HepG2 (cell line): ENCODE measurements at regions not wholly inside any gene's neighbourhood (a gene's known extent, or its start where the extent isn't known, plus 50 kb on each side); places are given as distances from the start of the nearest gene placed in this dataset.

ENCODE experiments used
- ATAC-seq: fragments of 200-7000 bp; cut with Tn5 transposase; 3 replicates; pipeline ENCODE4 v1.9.1; 2020; ENCODE audit warnings: mild to moderate bottlenecking, moderate library complexity
- BruUV-seq: library from RNA; stranded (reverse); fragments of 400-500 nt; replicated peaks from 2 replicates; lab custom pipeline; 2021; lab: Mats Ljungman, UMichigan
- CTCF ChIA-PET: fragments of 300-600 bp; formaldehyde crosslinking; extraction: SDS; loops from one replicate; lab custom pipeline; 2021; ENCODE audit warnings: low total read pairs, inconsistent platforms, low intra/inter-chr PET ratio; lab: Yijun Ruan, JAX
- POLR2A ChIA-PET: fragments of 350-600 bp; sonication (Branson Sonifier 250); formaldehyde crosslinking; loops from one replicate; lab custom pipeline; 2020; ENCODE audit warnings: antibody characterized with exemption, inconsistent platforms; lab: Yijun Ruan, JAX
- DNase-seq: peaks from one replicate; pipeline ENCODE4 v3.0.0-alpha.2; 2015; ENCODE audit warnings: low spot score
- FAIRE-seq: peaks from 3 replicates; lab custom pipeline; 2011; peaks lifted over from hg19 to GRCh38; lab: Jason Lieb, UNC
- H2AFZ ChIP-seq: one replicate; pipeline ENCODE4 v1.6.1; 2011; ENCODE audit warnings: low read length, inconsistent platforms
- H3K27ac ChIP-seq: fragments of 300-600 bp; 3 replicates; pipeline ENCODE4 v1.8.0; 2011; ENCODE audit warnings: mixed run types, mild to moderate bottlenecking, mixed read lengths, low read length, inconsistent platforms; ENCODE audit not compliant: insufficient read depth; ENCODE audit errors: extremely low read length
- H3K27me3 ChIP-seq, 2 experiments: fragments of 200-600 bp in 1 of 2; 2 replicates in 1 of 2; 3 replicates in 1 of 2; pipeline versions ENCODE4 v1.6.0 to v1.8.0; 2011; ENCODE audit warnings: low read length in 2 of 2, mild to moderate bottlenecking in 2 of 2, moderate library complexity in 2 of 2, inconsistent platforms in 1 of 2; ENCODE audit not compliant: insufficient read depth in 2 of 2, control insufficient read depth in 1 of 2
- H3K36me3 ChIP-seq, 2 experiments: fragments of 200-600 bp in 1 of 2; replicated peaks in 1 of 2; 2 replicates in 1 of 2; 3 replicates in 1 of 2; pipeline versions ENCODE4 v1.5.1 to v1.8.0; 2011; ENCODE audit warnings: low read length in 2 of 2, inconsistent platforms in 1 of 2; ENCODE audit not compliant: insufficient read depth in 2 of 2, control insufficient read depth in 1 of 2
- H3K4me1 ChIP-seq: 2 replicates; pipeline ENCODE4 v1.5.1; 2012; ENCODE audit warnings: low read length, inconsistent platforms; ENCODE audit not compliant: insufficient read depth
- H3K4me2 ChIP-seq: 2 replicates; pipeline ENCODE4 v1.6.0; 2011; ENCODE audit warnings: low read depth, low read length, inconsistent platforms
- H3K4me3 ChIP-seq, 3 experiments: fragments of 200-600 bp in 1 of 3; sonication (generic), shearing (Covaris generic) in 1 of 3; replicated peaks in 1 of 3; 2 replicates each; pipeline ENCODE4 v1.5.1; 2011 to 2016; ENCODE audit warnings: low read length in 3 of 3, inconsistent platforms in 2 of 3, low read depth in 2 of 3, mild to moderate bottlenecking in 2 of 3, control low read depth in 1 of 3, mixed read lengths in 1 of 3; ENCODE audit not compliant: insufficient read depth in 1 of 3
- H3K79me2 ChIP-seq: one replicate; pipeline ENCODE4 v1.6.1; 2011; ENCODE audit warnings: low read length, inconsistent platforms; ENCODE audit not compliant: insufficient read depth
- H3K9ac ChIP-seq: 2 replicates; pipeline ENCODE4 v1.6.0; 2011; ENCODE audit warnings: mild to moderate bottlenecking, low read depth, low read length, inconsistent platforms; ENCODE audit not compliant: insufficient read depth
- H3K9me3 ChIP-seq: 2 replicates; pipeline ENCODE4 v1.5.1; 2012; ENCODE audit warnings: mild to moderate bottlenecking, low read length
- H4K20me1 ChIP-seq: 2 replicates; pipeline ENCODE4 v1.6.0; 2011; ENCODE audit warnings: inconsistent platforms, mild to moderate bottlenecking, low read length, moderate library complexity; ENCODE audit not compliant: insufficient read depth
- DMTF1 ChIP-seq: sonication (generic); formaldehyde crosslinking; IDR thresholded peaks from 2 replicates; pipeline ENCODE4 v1.4.0; 2020; ENCODE audit warnings: mild to moderate bottlenecking, missing genetic modification reagents
- PATZ1 ChIP-seq: sonication (generic); formaldehyde crosslinking; IDR thresholded peaks from 2 replicates; pipeline ENCODE4 v1.4.0; 2020; ENCODE audit warnings: missing genetic modification reagents
- ZNF337 ChIP-seq: sonication (generic); formaldehyde crosslinking; IDR thresholded peaks from 2 replicates; pipeline ENCODE4 v1.5.1; 2020; ENCODE audit warnings: missing genetic modification reagents, low read depth, mild to moderate bottlenecking, borderline replicate concordance
- ZNF354B ChIP-seq: sonication (generic); formaldehyde crosslinking; IDR thresholded peaks from 2 replicates; pipeline ENCODE4 v1.8.0; 2022; ENCODE audit warnings: mild to moderate bottlenecking, missing genetic modification reagents
- ZNF446 ChIP-seq: sonication (generic); formaldehyde crosslinking; IDR thresholded peaks from 2 replicates; pipeline ENCODE4 v1.5.0; 2020; ENCODE audit warnings: mild to moderate bottlenecking, missing genetic modification reagents
- ZNF770 ChIP-seq: sonication (generic); formaldehyde crosslinking; IDR thresholded peaks from 2 replicates; pipeline ENCODE4 v1.5.0; 2020; ENCODE audit warnings: mild to moderate bottlenecking, missing genetic modification reagents
- WGBS: methylation state at CpG from one replicate; pipeline ENCODE4 v1.1.6; 2017; ENCODE audit warnings: low lambda C conversion rate; 5-methylcytosine and 5-hydroxymethylcytosine counted together
- in situ Hi-C: cut with HindIII; loops from 2 replicates; pipeline ENCODE4 v1.10.0; 2017; ENCODE audit warnings: low pct_unique_long_range_greater_than_20kb; ENCODE audit not compliant: extremely low pct_ligation_motif_present
- intact Hi-C: fragments of 100-400 bp; cut with micrococcal nuclease; formaldehyde crosslinking; loops from one replicate; pipeline ENCODE4 v1.10.0; 2022; ENCODE audit not compliant: unreplicated experiment
- TF ChIP-seq, protein P1 (sequence below): sonication (generic); formaldehyde crosslinking; IDR thresholded peaks from 2 replicates; pipeline ENCODE4 v1.4.0; 2020; ENCODE audit warnings: missing genetic modification reagents, borderline replicate concordance

DNA sequence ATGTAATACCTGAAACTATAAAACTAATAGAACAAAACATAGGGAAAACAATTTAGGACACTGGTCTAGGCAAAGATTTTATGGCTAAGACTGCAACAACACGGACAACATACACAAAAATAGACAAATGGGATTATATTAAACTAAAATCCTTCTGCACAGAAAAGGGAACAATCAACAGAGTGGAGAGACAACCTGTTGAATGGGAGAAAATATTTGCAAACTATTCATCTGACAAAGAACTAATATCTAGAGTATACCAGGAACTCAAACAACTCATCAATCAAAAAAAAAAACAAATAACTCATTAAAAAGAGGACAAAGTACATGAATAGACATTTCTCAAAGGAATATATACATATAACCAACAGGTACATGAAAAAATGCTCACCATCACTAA lies 174.5 kb downstream of the FNDC1 start:
- no peaks in the 10 kb centered on the region for H3K79me2 ChIP-seq
- no peak for DNase-seq
- no peak for FAIRE-seq
- 0% methylated on average over 1 of the region's 1 CpG for WGBS
- no peak for ATAC-seq
- no peaks in the 10 kb centered on the region for H4K20me1 ChIP-seq
- H3K36me3 ChIP-seq = no peaks in the 10 kb centered on the region
- intact Hi-C loops = no loop called here
- no peak overlapping the region for H3K4me2 ChIP-seq
- POLR2A ChIA-PET = no interaction called here
- no peak overlapping the region for H2AFZ ChIP-seq
- H3K27me3 ChIP-seq = no peaks in the 10 kb centered on the region
- H3K4me3 ChIP-seq = no peak overlapping the region
- TF ChIP-seq, protein P1, sequence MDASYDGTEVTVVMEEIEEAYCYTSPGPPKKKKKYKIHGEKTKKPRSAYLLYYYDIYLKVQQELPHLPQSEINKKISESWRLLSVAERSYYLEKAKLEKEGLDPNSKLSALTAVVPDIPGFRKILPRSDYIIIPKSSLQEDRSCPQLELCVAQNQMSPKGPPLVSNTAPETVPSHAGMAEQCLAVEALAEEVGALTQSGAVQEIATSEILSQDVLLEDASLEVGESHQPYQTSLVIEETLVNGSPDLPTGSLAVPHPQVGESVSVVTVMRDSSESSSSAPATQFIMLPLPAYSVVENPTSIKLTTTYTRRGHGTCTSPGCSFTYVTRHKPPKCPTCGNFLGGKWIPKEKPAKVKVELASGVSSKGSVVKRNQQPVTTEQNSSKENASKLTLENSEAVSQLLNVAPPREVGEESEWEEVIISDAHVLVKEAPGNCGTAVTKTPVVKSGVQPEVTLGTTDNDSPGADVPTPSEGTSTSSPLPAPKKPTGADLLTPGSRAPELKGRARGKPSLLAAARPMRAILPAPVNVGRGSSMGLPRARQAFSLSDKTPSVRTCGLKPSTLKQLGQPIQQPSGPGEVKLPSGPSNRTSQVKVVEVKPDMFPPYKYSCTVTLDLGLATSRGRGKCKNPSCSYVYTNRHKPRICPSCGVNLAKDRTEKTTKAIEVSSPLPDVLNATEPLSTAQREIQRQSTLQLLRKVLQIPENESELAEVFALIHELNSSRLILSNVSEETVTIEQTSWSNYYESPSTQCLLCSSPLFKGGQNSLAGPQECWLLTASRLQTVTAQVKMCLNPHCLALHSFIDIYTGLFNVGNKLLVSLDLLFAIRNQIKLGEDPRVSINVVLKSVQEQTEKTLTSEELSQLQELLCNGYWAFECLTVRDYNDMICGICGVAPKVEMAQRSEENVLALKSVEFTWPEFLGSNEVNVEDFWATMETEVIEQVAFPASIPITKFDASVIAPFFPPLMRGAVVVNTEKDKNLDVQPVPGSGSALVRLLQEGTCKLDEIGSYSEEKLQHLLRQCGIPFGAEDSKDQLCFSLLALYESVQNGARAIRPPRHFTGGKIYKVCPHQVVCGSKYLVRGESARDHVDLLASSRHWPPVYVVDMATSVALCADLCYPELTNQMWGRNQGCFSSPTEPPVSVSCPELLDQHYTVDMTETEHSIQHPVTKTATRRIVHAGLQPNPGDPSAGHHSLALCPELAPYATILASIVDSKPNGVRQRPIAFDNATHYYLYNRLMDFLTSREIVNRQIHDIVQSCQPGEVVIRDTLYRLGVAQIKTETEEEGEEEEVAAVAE = no peak
- TF ChIP-seq DMTF1 (CRISPR knock-in tag) = no peak
- TF ChIP-seq ZNF354B (CRISPR knock-in tag) = no peak
- no peak for TF ChIP-seq ZNF446
- TF ChIP-seq ZNF337 = no peak
- no peak for TF ChIP-seq PATZ1 (CRISPR knock-in tag)
- TF ChIP-seq ZNF770 (CRISPR knock-in tag) = no peak
- TF ChIP-seq, all 625 proteins: peak for 0
- CTCF ChIA-PET = no interaction called here
- 0 out of 2 replicates have a peak, but pooled peaks cover 2% of the 10 kb centered on the region for H3K9me3 ChIP-seq
- no TSS peak for BruUV-seq
- H3K9ac ChIP-seq = no peak overlapping the region
- no peaks in the 10 kb centered on the region for H3K4me1 ChIP-seq
- in situ Hi-C loops = no loop called here
- no peak overlapping the region for H3K27ac ChIP-seq
